ENCODE measurements at regions not wholly inside any gene's neighbourhood (a gene's known extent, or its start where the extent isn't known, plus 50 kb on each side); places are given as distances from the start of the nearest gene placed in this dataset.

GRCh38 chr15:58340176-58340575 lies 91.6 kb upstream of the LIPC start:
- Histone ChIP-seq H3K27me3 (no peaks in the 10 kb centered on the region), H3K9me3 (no peaks in the 10 kb centered on the region), H3K4me1 (ENCODE audit: control insufficient read depth in 1 of 2, insufficient read depth in 1 of 2, low read depth in 1 of 2, low read length in 1 of 2) (no peaks in the 10 kb centered on the region), H3K36me3 (no peaks in the 10 kb centered on the region), H3K4me3 (ENCODE audit: low read depth in 1 of 2, low read length in 1 of 2) (no peak overlapping the region), H3K27ac (no peak overlapping the region)
- no peak for TF ChIP-seq CTCF (IDR thresholded peaks at IDR 0.05)

- no peak for TF ChIP-seq CTCF (IDR thresholded peaks at IDR 0.05)
- H3K9me3 ChIP-seq = no peaks in the 10 kb centered on the region
Measured at GRCh38 chr15:58342508-58342907, 89.3 kb upstream of the LIPC start.

GRCh38 chr15:58344213-58345070 lies 87.3 kb upstream of the LIPC start:
- Histone ChIP-seq H3K4me1 (ENCODE audit: control insufficient read depth in 1 of 2, insufficient read depth in 1 of 2, low read depth in 1 of 2, low read length in 1 of 2) (no peaks in the 10 kb centered on the region), H3K27ac (no peak overlapping the region), H3K4me3 (ENCODE audit: low read depth in 1 of 2, low read length in 1 of 2) (no peak overlapping the region), H3K9me3 (no peaks in the 10 kb centered on the region), H3K36me3 (no peaks in the 10 kb centered on the region), H3K27me3 (no peaks in the 10 kb centered on the region)
- no peak for TF ChIP-seq CTCF (IDR thresholded peaks at IDR 0.05)

More at GRCh38 chr15:58342508-58342907, 89.3 kb upstream of the LIPC start:
- H3K4me3 ChIP-seq (ENCODE audit: low read depth in 1 of 2, low read length in 1 of 2) = no peak overlapping the region
- H3K27ac ChIP-seq = no peak overlapping the region
- H3K27me3 ChIP-seq = no peaks in the 10 kb centered on the region
- H3K4me1 ChIP-seq (ENCODE audit: control insufficient read depth in 1 of 2, insufficient read depth in 1 of 2, low read depth in 1 of 2, low read length in 1 of 2) = no peaks in the 10 kb centered on the region
- H3K36me3 ChIP-seq = no peaks in the 10 kb centered on the region

GRCh38 chr15:58346361-58346760 lies 85.4 kb upstream of the LIPC start:
- Histone ChIP-seq H3K4me1 (ENCODE audit: control insufficient read depth in 1 of 2, insufficient read depth in 1 of 2, low read depth in 1 of 2, low read length in 1 of 2) (no peaks in the 10 kb centered on the region), H3K36me3 (no peaks in the 10 kb centered on the region), H3K9me3 (no peaks in the 10 kb centered on the region), H3K27me3 (no peaks in the 10 kb centered on the region), H3K27ac (no peak overlapping the region), H3K4me3 (ENCODE audit: low read depth in 1 of 2, low read length in 1 of 2) (no peak overlapping the region)
- no peak for TF ChIP-seq CTCF (IDR thresholded peaks at IDR 0.05)

- H3K9me3 ChIP-seq = no peaks in the 10 kb centered on the region
- no peaks in the 10 kb centered on the region for H3K4me1 ChIP-seq (ENCODE audit: control insufficient read depth in 1 of 2, insufficient read depth in 1 of 2, low read depth in 1 of 2, low read length in 1 of 2)
- H3K27ac ChIP-seq = no peak overlapping the region
- H3K36me3 ChIP-seq = no peaks in the 10 kb centered on the region
- no peaks in the 10 kb centered on the region for H3K27me3 ChIP-seq
- no peak overlapping the region for H3K4me3 ChIP-seq (ENCODE audit: low read depth in 1 of 2, low read length in 1 of 2)
- no peak for TF ChIP-seq CTCF (IDR thresholded peaks at IDR 0.05)
Measured at GRCh38 chr15:58348095-58348812, 83.5 kb upstream of the LIPC start.
